ENCODE measurements at regions not wholly inside any gene's neighbourhood (a gene's known extent, or its start where the extent isn't known, plus 50 kb on each side); places are given as distances from the start of the nearest gene placed in this dataset.
A peak's percentile ranks its signal among the peaks of the same experiment; 100 is the strongest.

DNA sequence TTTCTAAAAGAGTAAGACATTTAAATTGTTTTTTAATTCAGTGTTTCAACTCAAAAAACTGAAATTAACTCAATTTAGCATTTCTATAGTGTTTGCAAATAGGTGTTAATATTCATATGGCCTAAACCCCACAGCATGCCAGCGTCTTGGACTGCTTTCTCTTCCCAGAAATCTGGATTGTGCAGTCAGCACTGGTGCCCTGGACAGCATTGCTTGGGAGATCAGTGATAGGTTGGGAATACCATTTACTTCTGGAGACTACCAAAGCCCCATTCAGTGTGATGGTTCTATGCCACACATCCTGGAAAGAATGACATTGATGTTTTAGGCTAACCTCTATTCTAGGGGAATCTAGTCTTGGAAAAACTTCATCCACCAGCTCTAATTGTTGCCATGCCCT lies 455.0 kb upstream of the KLHL29 start:
- TF ChIP-seq EZH2 (IDR thresholded peaks at IDR 0.05) (no peak), CBX3 (IDR thresholded peaks at IDR 0.05; ENCODE audit: low read depth) (no peak), ELF1 (IDR thresholded peaks at IDR 0.05; ENCODE audit: borderline replicate concordance, low read depth) (no peak)
- TF ChIP-seq, protein P1, sequence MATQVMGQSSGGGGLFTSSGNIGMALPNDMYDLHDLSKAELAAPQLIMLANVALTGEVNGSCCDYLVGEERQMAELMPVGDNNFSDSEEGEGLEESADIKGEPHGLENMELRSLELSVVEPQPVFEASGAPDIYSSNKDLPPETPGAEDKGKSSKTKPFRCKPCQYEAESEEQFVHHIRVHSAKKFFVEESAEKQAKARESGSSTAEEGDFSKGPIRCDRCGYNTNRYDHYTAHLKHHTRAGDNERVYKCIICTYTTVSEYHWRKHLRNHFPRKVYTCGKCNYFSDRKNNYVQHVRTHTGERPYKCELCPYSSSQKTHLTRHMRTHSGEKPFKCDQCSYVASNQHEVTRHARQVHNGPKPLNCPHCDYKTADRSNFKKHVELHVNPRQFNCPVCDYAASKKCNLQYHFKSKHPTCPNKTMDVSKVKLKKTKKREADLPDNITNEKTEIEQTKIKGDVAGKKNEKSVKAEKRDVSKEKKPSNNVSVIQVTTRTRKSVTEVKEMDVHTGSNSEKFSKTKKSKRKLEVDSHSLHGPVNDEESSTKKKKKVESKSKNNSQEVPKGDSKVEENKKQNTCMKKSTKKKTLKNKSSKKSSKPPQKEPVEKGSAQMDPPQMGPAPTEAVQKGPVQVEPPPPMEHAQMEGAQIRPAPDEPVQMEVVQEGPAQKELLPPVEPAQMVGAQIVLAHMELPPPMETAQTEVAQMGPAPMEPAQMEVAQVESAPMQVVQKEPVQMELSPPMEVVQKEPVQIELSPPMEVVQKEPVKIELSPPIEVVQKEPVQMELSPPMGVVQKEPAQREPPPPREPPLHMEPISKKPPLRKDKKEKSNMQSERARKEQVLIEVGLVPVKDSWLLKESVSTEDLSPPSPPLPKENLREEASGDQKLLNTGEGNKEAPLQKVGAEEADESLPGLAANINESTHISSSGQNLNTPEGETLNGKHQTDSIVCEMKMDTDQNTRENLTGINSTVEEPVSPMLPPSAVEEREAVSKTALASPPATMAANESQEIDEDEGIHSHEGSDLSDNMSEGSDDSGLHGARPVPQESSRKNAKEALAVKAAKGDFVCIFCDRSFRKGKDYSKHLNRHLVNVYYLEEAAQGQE (IDR thresholded peaks at IDR 0.05; ENCODE audit: low read depth) = peak; percentile 13; the same call in 1 of the 2 replicates
- H3K4me2 ChIP-seq (ENCODE audit: low read length) = no peak overlapping the region
- H4K20me1 ChIP-seq (ENCODE audit: insufficient read depth) = no peaks in the 10 kb centered on the region
- ChIA-PET CTCF (no interaction called here), RAD21 (ENCODE audit: low non-redundant PET in 1 of 2, low total read pairs in 2 of 2, uncharacterized antibody in 2 of 2, unreplicated experiment in 2 of 2) (no interaction called here), POLR2A (no interaction called here)
- intact Hi-C loops (cut with micrococcal nuclease) = no loop called here
- DNase-seq (ENCODE audit: low read depth, low spot score) (no peak), ATAC-seq (no peak)
- H3K27ac ChIP-seq (ENCODE audit: low read depth, low read length) = no peak overlapping the region
- no peaks in the 10 kb centered on the region for H3K79me2 ChIP-seq (ENCODE audit: insufficient read depth, low read length)
- no peaks in the 10 kb centered on the region for H3K27me3 ChIP-seq (ENCODE audit: insufficient read depth, low read length)
- H3K9ac ChIP-seq (ENCODE audit: low read length) = no peak overlapping the region
- no peaks in the 10 kb centered on the region for H3K4me1 ChIP-seq (ENCODE audit: control insufficient read depth in 1 of 2, insufficient read depth in 2 of 2, low read length in 2 of 2)
- H3K4me3 ChIP-seq (replicated peaks in 1 of 2; ENCODE audit: low read depth in 1 of 2, low read length in 2 of 2) = no peak overlapping the region
- no peak overlapping the region for H2AFZ ChIP-seq (ENCODE audit: low read depth, low read length, poor library complexity, severe bottlenecking)
- H3K9me3 ChIP-seq (ENCODE audit: control insufficient read depth in 1 of 2, insufficient read depth in 1 of 2, low read depth in 1 of 2, low read length in 2 of 2) = no peaks in the 10 kb centered on the region
- no peaks in the 10 kb centered on the region for H3K36me3 ChIP-seq (ENCODE audit: control insufficient read depth in 1 of 2, insufficient read depth in 2 of 2, low read length in 2 of 2)
- BruUV-seq (replicated peaks) = no TSS peak
- H3K9me2 ChIP-seq (ENCODE audit: insufficient read depth) = no peaks in the 10 kb centered on the region

DNA sequence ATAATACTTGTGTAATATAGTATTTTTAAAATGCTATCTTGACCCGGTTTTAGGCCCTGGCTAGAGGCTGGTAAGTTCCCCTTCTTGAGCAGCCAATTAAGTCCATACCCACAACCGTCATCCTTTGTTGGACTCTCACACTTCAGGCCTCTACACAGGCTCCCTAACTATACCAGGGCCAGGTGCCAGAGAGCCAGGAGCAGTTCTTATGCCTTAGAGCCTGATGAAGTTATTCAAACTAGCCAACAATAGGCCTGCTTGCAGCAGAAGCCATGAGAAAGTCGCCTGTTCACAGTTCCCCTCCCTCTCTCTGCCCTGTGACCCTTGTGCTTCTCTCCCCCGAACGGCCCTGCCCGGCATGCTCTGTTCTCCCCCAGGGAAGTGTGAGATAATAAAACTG lies 454.2 kb upstream of the KLHL29 start:
- Histone ChIP-seq H3K36me3 (ENCODE audit: control insufficient read depth in 1 of 2, insufficient read depth in 2 of 2, low read length in 2 of 2) (no peaks in the 10 kb centered on the region), H3K9me3 (ENCODE audit: control insufficient read depth in 1 of 2, insufficient read depth in 1 of 2, low read depth in 1 of 2, low read length in 2 of 2) (no peaks in the 10 kb centered on the region), H2AFZ (ENCODE audit: low read depth, low read length, poor library complexity, severe bottlenecking) (no peak overlapping the region), H3K27ac (ENCODE audit: low read depth, low read length) (no peak overlapping the region), H3K4me3 (replicated peaks in 1 of 2; ENCODE audit: low read depth in 1 of 2, low read length in 2 of 2) (no peak overlapping the region), H3K9ac (ENCODE audit: low read length) (no peak overlapping the region), H3K27me3 (ENCODE audit: insufficient read depth, low read length) (no peaks in the 10 kb centered on the region), H4K20me1 (ENCODE audit: insufficient read depth) (no peaks in the 10 kb centered on the region), H3K4me2 (ENCODE audit: low read length) (no peak overlapping the region), H3K4me1 (ENCODE audit: control insufficient read depth in 1 of 2, insufficient read depth in 2 of 2, low read length in 2 of 2) (no peaks in the 10 kb centered on the region), H3K9me2 (ENCODE audit: insufficient read depth) (no peaks in the 10 kb centered on the region), H3K79me2 (ENCODE audit: insufficient read depth, low read length) (no peaks in the 10 kb centered on the region)
- DNase-seq (ENCODE audit: low read depth, low spot score) (no peak), ATAC-seq (no peak)
- no TSS peak for BruUV-seq (replicated peaks)
- CTCF ChIA-PET = no interaction called here
- intact Hi-C loops (cut with micrococcal nuclease) = no loop called here
- POLR2A ChIA-PET = no interaction called here
- RAD21 ChIA-PET (ENCODE audit: low non-redundant PET in 1 of 2, low total read pairs in 2 of 2, uncharacterized antibody in 2 of 2, unreplicated experiment in 2 of 2) = no interaction called here
- TF ChIP-seq EGR1 (IDR thresholded peaks at IDR 0.05; ENCODE audit: low read depth) (no peak), POLR2A (IDR thresholded peaks at IDR 0.05; ENCODE audit: borderline replicate concordance, extremely low read depth, insufficient read depth, insufficient read length) (no peak), RAD21 (IDR thresholded peaks at IDR 0.05; ENCODE audit: low read depth) (no peak), SRF (IDR thresholded peaks at IDR 0.05; ENCODE audit: low read depth) (no peak), TCF7L2 (IDR thresholded peaks at IDR 0.05; ENCODE audit: borderline replicate concordance, extremely low read depth, insufficient read depth, insufficient read length) (no peak), ZNF274 (IDR thresholded peaks at IDR 0.05; ENCODE audit: low read depth, low read length) (no peak), POLR2AphosphoS5 (IDR thresholded peaks at IDR 0.05; ENCODE audit: low read depth, low read length) (no peak), ZFX (IDR thresholded peaks at IDR 0.05) (no peak), CBX3 (IDR thresholded peaks at IDR 0.05; ENCODE audit: low read depth) (no peak), CEBPB (IDR thresholded peaks at IDR 0.05; ENCODE audit: low read depth) (no peak), JUND (IDR thresholded peaks at IDR 0.05) (no peak), SIN3A (IDR thresholded peaks at IDR 0.05; ENCODE audit: low read depth) (no peak)
- TF ChIP-seq, protein P1 (IDR thresholded peaks at IDR 0.05; ENCODE audit: low read depth) = no peak
- TF ChIP-seq, protein P2, sequence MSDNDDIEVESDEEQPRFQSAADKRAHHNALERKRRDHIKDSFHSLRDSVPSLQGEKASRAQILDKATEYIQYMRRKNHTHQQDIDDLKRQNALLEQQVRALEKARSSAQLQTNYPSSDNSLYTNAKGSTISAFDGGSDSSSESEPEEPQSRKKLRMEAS (IDR thresholded peaks at IDR 0.05) = no peak
